A549 (cell line): ENCODE measurements at regions not wholly inside any gene's neighbourhood (a gene's known extent, or its start where the extent isn't known, plus 50 kb on each side); places are given as distances from the start of the nearest gene placed in this dataset.

Source experiments
- ATAC-seq, 2 experiments: fragments of 200-7000 bp in 1 of 2; fragments of >200 bp in 1 of 2; cut with Nextera tagmentation in 1 of 2; cut with Tn5 transposase in 1 of 2; 3 replicates each; pipeline versions ENCODE4 v1.8.0 to v1.9.1; 2018 to 2020; ENCODE audit warnings: mild to moderate bottlenecking in 1 of 2, moderate library complexity in 1 of 2
- CTCF ChIA-PET: fragments of 300-600 bp; sonication (Branson Sonifier 250); formaldehyde crosslinking; extraction: SDS; loops from one replicate; lab custom pipeline; 2021; ENCODE audit warnings: antibody characterized with exemption, inconsistent platforms; lab: Yijun Ruan, JAX
- POLR2A ChIA-PET: fragments of 350-600 bp; formaldehyde crosslinking; extraction: SDS; loops from one replicate; lab custom pipeline; 2021; ENCODE audit warnings: antibody characterized with exemption, inconsistent platforms; lab: Yijun Ruan, JAX
- DNase-seq, 2 experiments: peaks; one replicate each; pipeline versions ENCODE4 v3.0.0 to v3.0.0-alpha.2; 2011 to 2016; ENCODE audit warnings: low read depth in 1 of 2, low spot score in 1 of 2
- FAIRE-seq: peaks from 2 replicates; lab custom pipeline; 2011; peaks lifted over from hg19 to GRCh38; lab: Jason Lieb, UNC
- H3K27ac ChIP-seq, 2 experiments: fragments of >200 bp; sonication (Bioruptor Twin); formaldehyde crosslinking; 3 replicates each; pipeline ENCODE4 v1.5.1; 2016 to 2017
- H3K4me1 ChIP-seq: fragments of >200 bp; sonication (Bioruptor Twin); formaldehyde crosslinking; 3 replicates; pipeline ENCODE4 v1.6.1; 2016
- H3K4me2 ChIP-seq: fragments of >200 bp; sonication (Bioruptor Twin); formaldehyde crosslinking; 3 replicates; pipeline ENCODE4 v1.6.1; 2016
- H3K4me3 ChIP-seq: fragments of >200 bp; sonication (Bioruptor Twin); formaldehyde crosslinking; 3 replicates; pipeline ENCODE4 v1.5.1; 2016
- H3K9me3 ChIP-seq: fragments of >200 bp; sonication (Bioruptor Twin); formaldehyde crosslinking; 3 replicates; pipeline ENCODE4 v1.6.1; 2016
- BCL3 ChIP-seq: fragments of >200 bp; sonication (Bioruptor Twin); formaldehyde crosslinking; IDR thresholded peaks from 3 replicates; pipeline ENCODE4 v1.6.1; 2016
- CBX2 ChIP-seq: fragments of 200-600 bp; sonication (generic); IDR thresholded peaks from 2 replicates; pipeline ENCODE4 v1.6.1; 2016; ENCODE audit warnings: low read depth, mild to moderate bottlenecking, borderline replicate concordance
- CBX8 ChIP-seq: fragments of 200-600 bp; sonication (generic); IDR thresholded peaks from 2 replicates; pipeline ENCODE4 v1.6.1; 2016
- CEBPB ChIP-seq, 2 experiments: fragments of >200 bp in 1 of 2; sonication (Bioruptor Twin) in 1 of 2; formaldehyde crosslinking in 1 of 2; IDR thresholded peaks; 2 replicates each; pipeline ENCODE4 v1.6.1; 2012 to 2016
- CHD2 ChIP-seq: fragments of 150-350 bp; IDR thresholded peaks from 2 replicates; pipeline ENCODE4 v1.6.1; 2014; ENCODE audit warnings: low read length; ENCODE audit not compliant: partially characterized antibody
- CHD4 ChIP-seq: fragments of 200-600 bp; sonication (generic); IDR thresholded peaks from 2 replicates; pipeline ENCODE4 v1.6.1; 2016; ENCODE audit warnings: antibody characterized with exemption, mild to moderate bottlenecking, borderline replicate concordance
- EHF ChIP-seq: fragments of 250-450 bp; sonication (Bioruptor Pico); IDR thresholded peaks from 2 replicates; pipeline ENCODE4 v1.5.0; 2020; ENCODE audit warnings: mild to moderate bottlenecking
- EHMT2 ChIP-seq: fragments of 200-600 bp; sonication (generic); IDR thresholded peaks from 2 replicates; pipeline ENCODE4 v1.6.1; 2016; ENCODE audit warnings: antibody characterized with exemption, low read depth, mild to moderate bottlenecking, moderate library complexity
- ESRRA ChIP-seq: fragments of 150-350 bp; IDR thresholded peaks from 2 replicates; pipeline ENCODE4 v1.6.1; 2014; ENCODE audit warnings: mild to moderate bottlenecking, low read length, borderline replicate concordance
- FOSB ChIP-seq: fragments of 250-450 bp; sonication (Bioruptor Pico); IDR thresholded peaks from 2 replicates; pipeline ENCODE4 v1.5.0; 2020; ENCODE audit warnings: mild to moderate bottlenecking, moderate library complexity
- FOXS1 ChIP-seq: fragments of 250-450 bp; sonication (Bioruptor Pico); IDR thresholded peaks from 2 replicates; pipeline ENCODE4 v1.5.0; 2020; ENCODE audit warnings: mild to moderate bottlenecking, moderate library complexity
- HEYL ChIP-seq: fragments of 250-450 bp; sonication (Bioruptor Pico); IDR thresholded peaks from 2 replicates; pipeline ENCODE4 v1.8.0; 2021; ENCODE audit warnings: mild to moderate bottlenecking, moderate library complexity
- HMGXB4 ChIP-seq: fragments of 250-450 bp; sonication (Bioruptor Pico); IDR thresholded peaks from 2 replicates; pipeline ENCODE4 v1.5.0; 2021; ENCODE audit warnings: mild to moderate bottlenecking, moderate library complexity, borderline replicate concordance
- HOXB13 ChIP-seq: fragments of 250-450 bp; sonication (Bioruptor Pico); IDR thresholded peaks from 2 replicates; pipeline ENCODE4 v1.5.0; 2020; ENCODE audit warnings: low read depth, mild to moderate bottlenecking, moderate library complexity
- JUNB ChIP-seq: fragments of >200 bp; sonication (Bioruptor Twin); formaldehyde crosslinking; IDR thresholded peaks from 2 replicates; pipeline ENCODE4 v1.6.1; 2016
- MAZ ChIP-seq: fragments of 150-350 bp; IDR thresholded peaks from 2 replicates; pipeline ENCODE4 v1.6.1; 2014; ENCODE audit warnings: antibody characterized with exemption, low read depth, low read length, borderline replicate concordance
- MYC ChIP-seq: IDR thresholded peaks from 2 replicates; pipeline ENCODE4 v1.6.1; 2012; ENCODE audit warnings: mild to moderate bottlenecking, inconsistent platforms, low read length, improper control_type of control experiment, borderline replicate concordance
- NPAS2 ChIP-seq: fragments of 250-450 bp; sonication (Bioruptor Pico); IDR thresholded peaks from 2 replicates; pipeline ENCODE4 v1.8.0; 2022; ENCODE audit warnings: mild to moderate bottlenecking, moderate library complexity, borderline replicate concordance
- PHF8 ChIP-seq: fragments of 200-600 bp; sonication (generic); IDR thresholded peaks from 2 replicates; pipeline ENCODE4 v1.6.1; 2016; ENCODE audit warnings: low read depth, mild to moderate bottlenecking, antibody characterized with exemption, moderate library complexity, borderline replicate concordance
- POLR2A ChIP-seq: IDR thresholded peaks from 2 replicates; pipeline ENCODE4 v1.6.1; 2012; ENCODE audit warnings: mild to moderate bottlenecking, low read length
- POLR2AphosphoS2 ChIP-seq: conservative IDR thresholded peaks from 2 replicates; pipeline ENCODE4 v1.6.1; 2012; ENCODE audit warnings: low read length, improper control_type of control experiment, inconsistent platforms
- RAD21 ChIP-seq, 2 experiments: fragments of >200 bp in 1 of 2; sonication (Bioruptor Twin) in 1 of 2; formaldehyde crosslinking in 1 of 2; IDR thresholded peaks in 1 of 2; conservative IDR thresholded peaks in 1 of 2; 2 replicates in 1 of 2; 3 replicates in 1 of 2; pipeline ENCODE4 v1.6.1; 2012 to 2018; ENCODE audit warnings: inconsistent platforms in 1 of 2
- RARB ChIP-seq: fragments of 250-450 bp; sonication (Bioruptor Pico); IDR thresholded peaks from 2 replicates; pipeline ENCODE4 v1.8.0; 2021; ENCODE audit warnings: mild to moderate bottlenecking, moderate library complexity
- RCOR1 ChIP-seq: fragments of 150-350 bp; IDR thresholded peaks from 2 replicates; pipeline ENCODE4 v1.6.1; 2014; ENCODE audit warnings: antibody characterized with exemption, low read length, low read depth
- SMC3 ChIP-seq: fragments of >200 bp; sonication (Bioruptor Twin); formaldehyde crosslinking; IDR thresholded peaks from 3 replicates; pipeline ENCODE4 v1.6.1; 2018; ENCODE audit warnings: inconsistent platforms
- SREBF2 ChIP-seq: fragments of 450-650 bp; IDR thresholded peaks from 2 replicates; pipeline ENCODE4 v1.6.1; 2014; ENCODE audit warnings: mild to moderate bottlenecking, moderate library complexity
- TFCP2L1 ChIP-seq: fragments of 250-450 bp; sonication (Bioruptor Pico); IDR thresholded peaks from 2 replicates; pipeline ENCODE4 v1.5.0; 2021; ENCODE audit warnings: mild to moderate bottlenecking
- ZC3H11A ChIP-seq: fragments of 450-650 bp; IDR thresholded peaks from 2 replicates; pipeline ENCODE4 v1.6.1; 2014; ENCODE audit warnings: antibody characterized with exemption, mild to moderate bottlenecking
- ZNF302 ChIP-seq: fragments of 250-450 bp; sonication (Bioruptor Pico); IDR thresholded peaks from 2 replicates; pipeline ENCODE4 v1.9.0; 2021; ENCODE audit warnings: inconsistent platforms, mild to moderate bottlenecking, moderate library complexity
- WGBS: methylation state at CpG from one replicate; pipeline ENCODE4 v1.1.6; 2017; ENCODE audit errors: missing lambda C conversion rate; 5-methylcytosine and 5-hydroxymethylcytosine counted together
- TF ChIP-seq, protein P1 (sequence below): IDR thresholded peaks from 2 replicates; pipeline ENCODE4 v1.6.1; 2012
- TF ChIP-seq, protein P2 (sequence below): IDR thresholded peaks from 2 replicates; pipeline ENCODE4 v1.6.1; 2012
- TF ChIP-seq, protein P3 (sequence below): fragments of 150-350 bp; IDR thresholded peaks from 2 replicates; pipeline ENCODE4 v1.6.1; 2014; ENCODE audit warnings: low read depth, mild to moderate bottlenecking, low read length

- no peak for FAIRE-seq
- ATAC-seq, result no peak
These were observed 846.2 kb downstream of the BRD1 start for GRCh38 chr22:48981371-48982061.

DNA sequence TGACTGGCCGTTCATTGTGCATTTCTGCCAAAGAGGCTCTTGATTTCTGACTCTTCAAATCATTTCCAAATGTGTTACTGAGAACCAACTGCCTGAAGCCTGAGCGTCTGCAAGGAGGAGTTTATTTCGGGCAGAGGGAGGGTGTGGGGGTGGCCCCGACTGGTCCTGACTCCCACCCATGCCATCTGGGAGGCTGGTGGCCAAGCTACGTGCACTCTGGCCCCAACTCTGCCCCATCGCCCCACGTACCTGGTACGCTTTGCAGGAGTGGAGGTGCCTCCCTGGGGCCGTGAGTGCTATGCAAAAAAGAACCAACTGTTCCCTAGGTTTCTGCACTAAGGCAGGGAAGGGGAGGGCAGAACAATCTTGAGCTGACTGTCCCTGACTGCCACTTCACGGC, 846.8 kb downstream of the BRD1 start:
- DNase-seq (no peak), FAIRE-seq (no peak), ATAC-seq (no peak)
- H3K4me3 ChIP-seq, result no peak overlapping the region
- WGBS, result 20% methylated on average over 8 of the region's 10 CpGs
- H3K4me2 ChIP-seq, result no peak overlapping the region
- H3K27ac ChIP-seq, result no peak overlapping the region
- no peak for TF ChIP-seq ZC3H11A
- no peak for TF ChIP-seq MYC
- TF ChIP-seq RCOR1, result no peak
- no peak for TF ChIP-seq RARB
- no peak for TF ChIP-seq MAZ
- TF ChIP-seq, protein P1, sequence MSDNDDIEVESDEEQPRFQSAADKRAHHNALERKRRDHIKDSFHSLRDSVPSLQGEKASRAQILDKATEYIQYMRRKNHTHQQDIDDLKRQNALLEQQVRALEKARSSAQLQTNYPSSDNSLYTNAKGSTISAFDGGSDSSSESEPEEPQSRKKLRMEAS, result no peak
- no peak for TF ChIP-seq PHF8
- no peak for TF ChIP-seq HMGXB4
- no peak for TF ChIP-seq TFCP2L1 (CRISPR knock-in tag)
- ChIA-PET POLR2A (no interaction called here), CTCF (no interaction called here)
- H3K9me3 ChIP-seq, result no peaks in the 10 kb centered on the region
- no peaks in the 10 kb centered on the region for H3K4me1 ChIP-seq

More at GRCh38 chr22:48981371-48982061, 846.2 kb downstream of the BRD1 start:
- Histone ChIP-seq H3K4me2 (no peak overlapping the region), H3K4me3 (no peak overlapping the region), H3K9me3 (no peaks in the 10 kb centered on the region), H3K27ac (no peak overlapping the region), H3K4me1 (no peaks in the 10 kb centered on the region)
- no peak for DNase-seq
- ChIA-PET POLR2A (no interaction called here), CTCF (no interaction called here)
- 32% methylated on average over 20 of the region's 20 CpGs for WGBS
- no peak for TF ChIP-seq MYC
- TF ChIP-seq CBX8, result no peak
- TF ChIP-seq POLR2A, result no peak
- no peak for TF ChIP-seq EHF (CRISPR knock-in tag)
- TF ChIP-seq FOXS1 (CRISPR knock-in tag), result no peak
- no peak for TF ChIP-seq FOSB
- no peak for TF ChIP-seq HOXB13 (CRISPR knock-in tag)
- TF ChIP-seq, protein P2, sequence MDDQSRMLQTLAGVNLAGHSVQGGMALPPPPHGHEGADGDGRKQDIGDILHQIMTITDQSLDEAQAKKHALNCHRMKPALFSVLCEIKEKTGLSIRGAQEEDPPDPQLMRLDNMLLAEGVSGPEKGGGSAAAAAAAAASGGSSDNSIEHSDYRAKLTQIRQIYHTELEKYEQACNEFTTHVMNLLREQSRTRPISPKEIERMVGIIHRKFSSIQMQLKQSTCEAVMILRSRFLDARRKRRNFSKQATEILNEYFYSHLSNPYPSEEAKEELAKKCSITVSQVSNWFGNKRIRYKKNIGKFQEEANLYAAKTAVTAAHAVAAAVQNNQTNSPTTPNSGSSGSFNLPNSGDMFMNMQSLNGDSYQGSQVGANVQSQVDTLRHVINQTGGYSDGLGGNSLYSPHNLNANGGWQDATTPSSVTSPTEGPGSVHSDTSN, result no peak
- no peak for TF ChIP-seq CBX2
- no peak for TF ChIP-seq CEBPB (IDR thresholded peaks at IDR 0.05)
- TF ChIP-seq EHMT2, result no peak
- no peak for TF ChIP-seq SREBF2
- no peak for TF ChIP-seq CHD4

GRCh38 chr22:48980409-48980808, 847.3 kb downstream of the BRD1 start:
- H3K27ac ChIP-seq, result no peak overlapping the region
- no peaks in the 10 kb centered on the region for H3K9me3 ChIP-seq
- no peak for ATAC-seq
- H3K4me2 ChIP-seq, result no peak overlapping the region
- ChIA-PET POLR2A (no interaction called here), CTCF (no interaction called here)
- no peak for DNase-seq
- 35% methylated on average over 14 of the region's 14 CpGs for WGBS
- H3K4me3 ChIP-seq, result no peak overlapping the region
- no peaks in the 10 kb centered on the region for H3K4me1 ChIP-seq
- FAIRE-seq, result no peak
- TF ChIP-seq BCL3, result no peak
- TF ChIP-seq HEYL, result no peak
- no peak for TF ChIP-seq SMC3
- no peak for TF ChIP-seq CHD2
- no peak for TF ChIP-seq EHMT2
- TF ChIP-seq ZNF302, result no peak
- TF ChIP-seq RAD21 (conservative IDR thresholded peaks at IDR 0.05 in 1 of 2, IDR thresholded peaks at IDR 0.05 in 1 of 2), result no peak
- TF ChIP-seq, protein P3, sequence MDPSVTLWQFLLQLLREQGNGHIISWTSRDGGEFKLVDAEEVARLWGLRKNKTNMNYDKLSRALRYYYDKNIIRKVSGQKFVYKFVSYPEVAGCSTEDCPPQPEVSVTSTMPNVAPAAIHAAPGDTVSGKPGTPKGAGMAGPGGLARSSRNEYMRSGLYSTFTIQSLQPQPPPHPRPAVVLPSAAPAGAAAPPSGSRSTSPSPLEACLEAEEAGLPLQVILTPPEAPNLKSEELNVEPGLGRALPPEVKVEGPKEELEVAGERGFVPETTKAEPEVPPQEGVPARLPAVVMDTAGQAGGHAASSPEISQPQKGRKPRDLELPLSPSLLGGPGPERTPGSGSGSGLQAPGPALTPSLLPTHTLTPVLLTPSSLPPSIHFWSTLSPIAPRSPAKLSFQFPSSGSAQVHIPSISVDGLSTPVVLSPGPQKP, result no peak
- no peak for TF ChIP-seq HOXB13 (CRISPR knock-in tag)
- no peak for TF ChIP-seq CBX2
- no peak for TF ChIP-seq NPAS2 (CRISPR knock-in tag)
- no peak for TF ChIP-seq POLR2AphosphoS2
- no peak for TF ChIP-seq CBX8
- TF ChIP-seq JUNB, result no peak
- TF ChIP-seq ESRRA, result no peak
